ENCODE measurements at regions not wholly inside any gene's neighbourhood (a gene's known extent, or its start where the extent isn't known, plus 50 kb on each side); places are given as distances from the start of the nearest gene placed in this dataset.

DNA sequence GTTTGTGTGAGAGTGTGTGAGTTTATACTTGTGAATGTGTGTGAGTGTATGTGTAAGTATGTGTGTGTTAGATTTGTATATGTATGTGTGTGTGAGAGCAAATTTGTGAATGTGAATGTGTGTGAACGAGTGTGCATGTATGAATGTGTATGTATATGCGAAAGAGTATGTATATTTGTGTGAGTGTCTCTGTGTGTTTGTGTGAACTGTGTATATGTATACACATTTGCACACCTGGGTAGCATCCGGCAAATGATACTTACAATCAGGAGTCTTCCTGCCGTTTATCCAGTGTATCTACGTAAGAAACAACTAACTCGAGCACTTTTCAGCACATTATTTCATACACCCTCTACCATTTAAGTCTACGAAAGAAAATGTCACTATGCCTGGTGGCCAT, 487.4 kb downstream of the TNS3 start:
- CTCF ChIA-PET, result no interaction called here
- no peak for ATAC-seq
- Histone ChIP-seq H3K9me2 (ENCODE audit: insufficient read depth) (no peaks in the 10 kb centered on the region), H3K4me1 (ENCODE audit: control insufficient read depth in 1 of 2, insufficient read depth in 2 of 2, low read length in 2 of 2) (no peaks in the 10 kb centered on the region), H3K27me3 (ENCODE audit: insufficient read depth, low read length) (no peaks in the 10 kb centered on the region), H4K20me1 (ENCODE audit: insufficient read depth) (no peaks in the 10 kb centered on the region), H3K79me2 (ENCODE audit: insufficient read depth, low read length) (no peaks in the 10 kb centered on the region), H3K36me3 (ENCODE audit: control insufficient read depth in 1 of 2, insufficient read depth in 2 of 2, low read length in 2 of 2) (no peaks in the 10 kb centered on the region), H3K4me2 (ENCODE audit: low read length) (no peak overlapping the region), H3K9me3 (ENCODE audit: control insufficient read depth in 1 of 2, insufficient read depth in 1 of 2, low read depth in 1 of 2, low read length in 2 of 2) (no peaks in the 10 kb centered on the region), H3K27ac (ENCODE audit: low read depth, low read length) (no peak overlapping the region), H3K4me3 (replicated peaks in 1 of 2; ENCODE audit: low read depth in 1 of 2, low read length in 2 of 2) (no peak overlapping the region), H3K9ac (ENCODE audit: low read length) (no peak overlapping the region), H2AFZ (ENCODE audit: low read depth, low read length, poor library complexity, severe bottlenecking) (no peak overlapping the region)
- POLR2A ChIA-PET, result no interaction called here
- no peak for TF ChIP-seq RAD21 (IDR thresholded peaks at IDR 0.05; ENCODE audit: low read depth)
- TF ChIP-seq YY1 (IDR thresholded peaks at IDR 0.05; ENCODE audit: extremely low read depth, insufficient replicate concordance, low read depth, low read length), result no peak
- TF ChIP-seq EZH2 (IDR thresholded peaks at IDR 0.05), result no peak
- TF ChIP-seq TCF7L2 (IDR thresholded peaks at IDR 0.05; ENCODE audit: borderline replicate concordance, extremely low read depth, insufficient read depth, insufficient read length), result no peak
- no peak for TF ChIP-seq MAX (IDR thresholded peaks at IDR 0.05)
- TF ChIP-seq CEBPB (IDR thresholded peaks at IDR 0.05; ENCODE audit: low read depth), result no peak
- no peak for TF ChIP-seq ELF1 (IDR thresholded peaks at IDR 0.05; ENCODE audit: borderline replicate concordance, low read depth)
- no peak for TF ChIP-seq ZNF274 (IDR thresholded peaks at IDR 0.05; ENCODE audit: low read depth, low read length)
- no peak for TF ChIP-seq EGR1 (IDR thresholded peaks at IDR 0.05; ENCODE audit: low read depth)
- TF ChIP-seq SIN3A (IDR thresholded peaks at IDR 0.05; ENCODE audit: low read depth), result no peak
- TF ChIP-seq FOSL1 (IDR thresholded peaks at IDR 0.05; ENCODE audit: low read depth), result no peak
- TF ChIP-seq EZH2phosphoT487 (IDR thresholded peaks at IDR 0.05; ENCODE audit: borderline replicate concordance), result no peak
- no peak for TF ChIP-seq ZFX (IDR thresholded peaks at IDR 0.05)
- TF ChIP-seq, protein P1, sequence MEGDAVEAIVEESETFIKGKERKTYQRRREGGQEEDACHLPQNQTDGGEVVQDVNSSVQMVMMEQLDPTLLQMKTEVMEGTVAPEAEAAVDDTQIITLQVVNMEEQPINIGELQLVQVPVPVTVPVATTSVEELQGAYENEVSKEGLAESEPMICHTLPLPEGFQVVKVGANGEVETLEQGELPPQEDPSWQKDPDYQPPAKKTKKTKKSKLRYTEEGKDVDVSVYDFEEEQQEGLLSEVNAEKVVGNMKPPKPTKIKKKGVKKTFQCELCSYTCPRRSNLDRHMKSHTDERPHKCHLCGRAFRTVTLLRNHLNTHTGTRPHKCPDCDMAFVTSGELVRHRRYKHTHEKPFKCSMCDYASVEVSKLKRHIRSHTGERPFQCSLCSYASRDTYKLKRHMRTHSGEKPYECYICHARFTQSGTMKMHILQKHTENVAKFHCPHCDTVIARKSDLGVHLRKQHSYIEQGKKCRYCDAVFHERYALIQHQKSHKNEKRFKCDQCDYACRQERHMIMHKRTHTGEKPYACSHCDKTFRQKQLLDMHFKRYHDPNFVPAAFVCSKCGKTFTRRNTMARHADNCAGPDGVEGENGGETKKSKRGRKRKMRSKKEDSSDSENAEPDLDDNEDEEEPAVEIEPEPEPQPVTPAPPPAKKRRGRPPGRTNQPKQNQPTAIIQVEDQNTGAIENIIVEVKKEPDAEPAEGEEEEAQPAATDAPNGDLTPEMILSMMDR (IDR thresholded peaks at IDR 0.05 in 2 of 3, conservative IDR thresholded peaks at IDR 0.05 in 1 of 3; ENCODE audit: borderline replicate concordance in 1 of 3, insufficient read depth in 1 of 3, low read depth in 2 of 3, low read length in 2 of 3), result no peak
- DNase-seq (ENCODE audit: low read depth, low spot score), result no peak
- intact Hi-C loops (cut with micrococcal nuclease), result no loop called here
- RAD21 ChIA-PET (ENCODE audit: low non-redundant PET in 1 of 2, low total read pairs in 2 of 2, uncharacterized antibody in 2 of 2, unreplicated experiment in 2 of 2), result no interaction called here
- BruUV-seq (replicated peaks), result no TSS peak
